ENCODE measurements at regions not wholly inside any gene's neighbourhood (a gene's known extent, or its start where the extent isn't known, plus 50 kb on each side); places are given as distances from the start of the nearest gene placed in this dataset.
A peak's percentile ranks its signal among the peaks of the same experiment; 100 is the strongest.

DNA sequence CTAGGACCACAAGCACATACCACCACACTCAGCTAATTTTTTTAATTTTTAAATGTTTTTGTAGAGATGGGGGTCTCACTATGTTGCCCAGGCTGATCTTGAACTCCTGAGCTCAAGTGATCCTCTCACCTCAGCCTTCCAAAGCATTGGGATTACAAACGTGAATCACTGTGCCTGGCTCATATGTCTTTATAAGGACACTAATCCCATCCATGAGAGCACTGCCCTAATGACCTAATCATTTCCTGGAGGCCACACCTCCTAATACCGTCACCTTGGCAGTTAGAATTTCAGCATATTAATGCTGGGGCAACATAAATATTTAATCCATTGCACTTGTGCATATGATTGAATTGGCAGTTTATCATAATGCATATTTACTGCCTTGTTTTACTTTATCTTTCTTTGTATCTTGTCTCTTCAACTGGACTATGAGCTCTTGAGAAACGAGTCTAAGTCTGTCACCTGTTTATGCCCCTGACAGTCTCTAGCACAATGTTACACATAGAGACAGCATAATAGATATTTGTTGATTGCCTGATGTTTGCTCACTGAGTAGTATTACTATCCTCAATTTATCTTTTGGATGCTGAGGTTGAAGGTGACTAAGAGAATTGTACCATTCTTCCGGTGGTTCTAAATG lies 172.0 kb downstream of the AASDH start:
- Histone ChIP-seq H3K27ac (ENCODE audit: insufficient read depth, low read length, poor library complexity, severe bottlenecking) (no peak overlapping the region), H3K36me3 (ENCODE audit: control insufficient read depth, insufficient read depth, low read length) (no peaks in the 10 kb centered on the region), H3K4me3 (ENCODE audit: low read depth, low read length) (no peak overlapping the region), H3K9me3 (ENCODE audit: control insufficient read depth in 2 of 2, low read length in 2 of 2) (no peaks in the 10 kb centered on the region), H3K4me1 (ENCODE audit: control insufficient read depth, insufficient read depth, low read length, poor library complexity, severe bottlenecking) (no peaks in the 10 kb centered on the region), H3K27me3 (ENCODE audit: control insufficient read depth, insufficient read depth, low read length) (no peaks in the 10 kb centered on the region)
- Mint-ChIP-seq H3K27ac (no peak overlapping the region), H3K9me3 (peaks cover 0 to 8% (median 1%) of the 10 kb centered on the region in 7 donors), H3K27me3 (no peaks in the 10 kb centered on the region), H3K4me1 (no peaks in the 10 kb centered on the region), H3K4me3 (no peak overlapping the region), H3K36me3 (no peaks in the 10 kb centered on the region)
- no peak for ATAC-seq (ENCODE audit: low read depth in 2 of 2)
- no peak for DNase-seq

- H3K4me3 ChIP-seq (ENCODE audit: low read depth, low read length), result no peak overlapping the region
- peaks cover 0 to 8% (median 1%) of the 10 kb centered on the region in 7 donors for H3K9me3 Mint-ChIP-seq
- no peaks in the 10 kb centered on the region for H3K36me3 ChIP-seq (ENCODE audit: control insufficient read depth, insufficient read depth, low read length)
- DNase-seq, result no peak
- no peaks in the 10 kb centered on the region for H3K36me3 Mint-ChIP-seq
- no peak overlapping the region for H3K27ac Mint-ChIP-seq
- no peaks in the 10 kb centered on the region for H3K9me3 ChIP-seq (ENCODE audit: control insufficient read depth in 2 of 2, low read length in 2 of 2)
- no peaks in the 10 kb centered on the region for H3K27me3 ChIP-seq (ENCODE audit: control insufficient read depth, insufficient read depth, low read length)
- no peaks in the 10 kb centered on the region for H3K27me3 Mint-ChIP-seq
- no peaks in the 10 kb centered on the region for H3K4me1 Mint-ChIP-seq
- no peaks in the 10 kb centered on the region for H3K4me1 ChIP-seq (ENCODE audit: control insufficient read depth, insufficient read depth, low read length, poor library complexity, severe bottlenecking)
- no peak overlapping the region for H3K27ac ChIP-seq (ENCODE audit: insufficient read depth, low read length, poor library complexity, severe bottlenecking)
- no peak overlapping the region for H3K4me3 Mint-ChIP-seq
- ATAC-seq (ENCODE audit: low read depth in 2 of 2), result no peak
Observed at GRCh38 chr4:56213543-56213942, 173.7 kb downstream of the AASDH start.

GRCh38 chr4:56212774-56213173 lies 174.5 kb downstream of the AASDH start:
- Mint-ChIP-seq H3K27ac (no peak overlapping the region), H3K4me1 (no peaks in the 10 kb centered on the region), H3K4me3 (no peak overlapping the region), H3K9me3 (peaks cover 0 to 8% (median 0%) of the 10 kb centered on the region in 7 donors), H3K36me3 (no peaks in the 10 kb centered on the region), H3K27me3 (no peaks in the 10 kb centered on the region)
- Histone ChIP-seq H3K9me3 (ENCODE audit: control insufficient read depth in 2 of 2, low read length in 2 of 2) (no peaks in the 10 kb centered on the region), H3K4me1 (ENCODE audit: control insufficient read depth, insufficient read depth, low read length, poor library complexity, severe bottlenecking) (no peaks in the 10 kb centered on the region), H3K4me3 (ENCODE audit: low read depth, low read length) (no peak overlapping the region), H3K27ac (ENCODE audit: insufficient read depth, low read length, poor library complexity, severe bottlenecking) (no peak overlapping the region), H3K36me3 (ENCODE audit: control insufficient read depth, insufficient read depth, low read length) (no peaks in the 10 kb centered on the region), H3K27me3 (ENCODE audit: control insufficient read depth, insufficient read depth, low read length) (peaks cover 4% of the 10 kb centered on the region)
- no peak for ATAC-seq (ENCODE audit: low read depth in 2 of 2)
- no peak for DNase-seq

DNA sequence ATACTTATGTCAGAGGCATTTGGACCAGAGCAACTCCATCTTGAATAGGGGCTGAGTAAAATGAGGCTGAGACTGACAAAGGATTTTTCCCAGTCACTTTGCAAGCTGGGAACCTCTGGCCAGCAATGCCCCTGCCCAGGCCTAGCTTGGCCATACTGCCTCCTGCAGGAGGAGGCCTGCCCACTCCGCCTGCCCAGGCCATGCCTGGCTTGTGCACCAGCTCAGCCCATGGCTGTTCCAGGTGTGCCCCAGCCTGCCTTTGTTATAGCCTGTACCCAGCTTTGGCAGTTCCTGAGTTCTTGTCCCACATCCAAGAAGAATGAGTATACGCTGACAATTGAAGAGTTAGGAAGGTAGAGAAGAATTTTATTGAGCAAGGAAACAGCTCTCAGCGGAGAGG lies 176.1 kb downstream of the AASDH start:
- no peak overlapping the region for H3K4me3 Mint-ChIP-seq
- H3K36me3 Mint-ChIP-seq, result no peaks in the 10 kb centered on the region
- H3K4me1 Mint-ChIP-seq, result no peaks in the 10 kb centered on the region
- no peak overlapping the region for H3K27ac Mint-ChIP-seq
- DNase-seq, result no peak
- Histone ChIP-seq H3K4me3 (ENCODE audit: low read depth, low read length) (no peak overlapping the region), H3K9me3 (ENCODE audit: control insufficient read depth in 2 of 2, low read length in 2 of 2) (no peaks in the 10 kb centered on the region), H3K36me3 (ENCODE audit: control insufficient read depth, insufficient read depth, low read length) (no peaks in the 10 kb centered on the region), H3K4me1 (ENCODE audit: control insufficient read depth, insufficient read depth, low read length, poor library complexity, severe bottlenecking) (no peaks in the 10 kb centered on the region), H3K27ac (ENCODE audit: insufficient read depth, low read length, poor library complexity, severe bottlenecking) (no peak overlapping the region), H3K27me3 (ENCODE audit: control insufficient read depth, insufficient read depth, low read length) (peaks cover 4% of the 10 kb centered on the region)
- no peaks in the 10 kb centered on the region for H3K27me3 Mint-ChIP-seq
- ATAC-seq (ENCODE audit: low read depth in 2 of 2), result no peak
- peaks cover 0 to 8% (median 0%) of the 10 kb centered on the region in 7 donors for H3K9me3 Mint-ChIP-seq

DNA sequence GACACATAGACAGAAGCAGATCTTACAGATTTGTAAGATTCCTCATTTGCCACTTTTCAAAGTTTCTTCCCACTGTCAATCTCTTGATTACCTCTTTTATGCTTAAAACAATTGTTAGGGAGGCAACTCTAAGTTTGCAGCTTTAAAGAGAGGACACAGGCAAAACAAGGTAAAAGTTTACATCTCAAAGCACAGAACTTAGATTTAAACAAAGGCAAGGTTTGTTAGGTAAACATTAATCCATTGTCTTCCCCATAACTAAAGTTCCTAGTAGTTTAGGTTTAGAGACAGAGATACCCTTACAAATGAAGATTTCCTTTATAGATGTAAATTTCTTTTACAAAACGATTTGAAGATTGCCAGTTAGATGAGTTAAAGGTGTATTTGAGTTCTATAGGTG lies 176.9 kb downstream of the AASDH start:
- Histone ChIP-seq H3K36me3 (ENCODE audit: control insufficient read depth, insufficient read depth, low read length) (no peaks in the 10 kb centered on the region), H3K4me3 (ENCODE audit: low read depth, low read length) (no peak overlapping the region), H3K4me1 (ENCODE audit: control insufficient read depth, insufficient read depth, low read length, poor library complexity, severe bottlenecking) (no peaks in the 10 kb centered on the region), H3K9me3 (ENCODE audit: control insufficient read depth in 2 of 2, low read length in 2 of 2) (no peaks in the 10 kb centered on the region), H3K27ac (ENCODE audit: insufficient read depth, low read length, poor library complexity, severe bottlenecking) (no peak overlapping the region), H3K27me3 (ENCODE audit: control insufficient read depth, insufficient read depth, low read length) (peaks cover 4% of the 10 kb centered on the region)
- DNase-seq (no peak), ATAC-seq (ENCODE audit: low read depth in 2 of 2) (no peak)
- Mint-ChIP-seq H3K4me1 (no peaks in the 10 kb centered on the region), H3K27ac (no peak overlapping the region), H3K27me3 (no peaks in the 10 kb centered on the region), H3K36me3 (no peaks in the 10 kb centered on the region), H3K4me3 (no peak overlapping the region), H3K9me3 (peaks cover 0 to 8% (median 0%) of the 10 kb centered on the region in 7 donors)

- no peak overlapping the region for H3K4me3 Mint-ChIP-seq
- H3K9me3 ChIP-seq (ENCODE audit: control insufficient read depth in 2 of 2, low read length in 2 of 2), result no peaks in the 10 kb centered on the region
- no peaks in the 10 kb centered on the region for H3K36me3 Mint-ChIP-seq
- H3K4me3 ChIP-seq (ENCODE audit: low read depth, low read length), result no peak overlapping the region
- DNase-seq, result no peak
- H3K27ac ChIP-seq (ENCODE audit: insufficient read depth, low read length, poor library complexity, severe bottlenecking), result no peak overlapping the region
- H3K4me1 Mint-ChIP-seq, result no peaks in the 10 kb centered on the region
- H3K36me3 ChIP-seq (ENCODE audit: control insufficient read depth, insufficient read depth, low read length), result no peaks in the 10 kb centered on the region
- H3K27me3 Mint-ChIP-seq, result no peaks in the 10 kb centered on the region
- ATAC-seq (ENCODE audit: low read depth in 2 of 2), result no peak
- H3K9me3 Mint-ChIP-seq, result peaks cover 0 to 8% (median 0%) of the 10 kb centered on the region in 7 donors
- H3K4me1 ChIP-seq (ENCODE audit: control insufficient read depth, insufficient read depth, low read length, poor library complexity, severe bottlenecking), result no peaks in the 10 kb centered on the region
- peaks cover 4% of the 10 kb centered on the region for H3K27me3 ChIP-seq (ENCODE audit: control insufficient read depth, insufficient read depth, low read length)
- H3K27ac Mint-ChIP-seq, result no peak overlapping the region
Observed at GRCh38 chr4:56209767-56210166, 177.5 kb downstream of the AASDH start.

DNA sequence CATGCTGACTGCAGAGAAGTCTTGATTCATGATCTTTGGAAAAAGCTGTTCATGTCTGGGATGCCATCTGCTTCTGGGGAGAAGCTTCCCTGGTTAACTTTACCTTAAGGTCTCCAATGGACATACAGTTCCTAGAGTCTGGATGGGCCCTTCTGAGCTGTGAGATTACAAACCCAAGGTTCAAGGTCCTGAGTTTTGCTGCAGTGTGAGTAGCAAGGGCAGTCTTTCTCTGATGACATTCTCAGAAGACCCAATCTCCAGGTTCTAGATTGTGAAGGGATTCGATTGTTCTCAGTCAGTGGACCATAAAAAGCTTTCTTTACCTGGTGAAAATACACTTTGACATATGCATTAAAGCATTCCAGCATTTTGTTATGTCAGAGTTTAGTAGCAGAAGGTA lies 179.2 kb downstream of the AASDH start:
- H3K36me3 Mint-ChIP-seq, result no peaks in the 10 kb centered on the region

DNA sequence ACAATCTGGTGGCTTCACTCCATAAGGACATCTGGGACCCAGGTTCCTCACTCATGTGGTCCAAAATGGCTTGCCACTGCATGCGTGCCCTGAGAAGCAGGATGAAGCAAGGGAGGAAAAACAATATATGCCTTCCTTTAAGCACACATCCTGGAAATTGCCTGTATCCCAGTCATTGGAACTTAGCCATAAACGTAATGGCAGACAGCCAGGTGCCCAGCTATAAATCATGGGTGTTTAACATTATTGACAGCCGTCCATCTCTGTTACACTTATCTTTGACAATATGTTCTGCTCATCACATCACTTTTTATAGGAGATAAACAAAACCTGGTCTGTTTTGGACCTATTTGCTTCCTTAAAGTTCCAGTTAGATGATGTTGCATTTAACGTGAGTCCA lies 181.0 kb downstream of the AASDH start:
- Mint-ChIP-seq H3K27ac (peak overlapping the region in 1 of 3 donors; percentile 26), H3K36me3 (no peaks in the 10 kb centered on the region), H3K27me3 (peaks cover 4% of the 10 kb centered on the region), H3K9me3 (peaks cover 0 to 2% (median 0%) of the 10 kb centered on the region in 7 donors), H3K4me1 (no peaks in the 10 kb centered on the region), H3K4me3 (no peak overlapping the region)
- Histone ChIP-seq H3K27ac (ENCODE audit: insufficient read depth, low read length, poor library complexity, severe bottlenecking) (no peak overlapping the region), H3K27me3 (ENCODE audit: control insufficient read depth, insufficient read depth, low read length) (peaks cover 6% of the 10 kb centered on the region), H3K4me3 (ENCODE audit: low read depth, low read length) (no peak overlapping the region), H3K9me3 (ENCODE audit: control insufficient read depth in 2 of 2, low read length in 2 of 2) (no peaks in the 10 kb centered on the region), H3K4me1 (ENCODE audit: control insufficient read depth, insufficient read depth, low read length, poor library complexity, severe bottlenecking) (no peaks in the 10 kb centered on the region), H3K36me3 (ENCODE audit: control insufficient read depth, insufficient read depth, low read length) (no peaks in the 10 kb centered on the region)
- ATAC-seq (ENCODE audit: low read depth in 2 of 2) (no peak), DNase-seq (no peak)

More for the DNA sequence above, 179.2 kb downstream of the AASDH start:
- ATAC-seq (ENCODE audit: low read depth in 2 of 2) (no peak), DNase-seq (no peak)
- Histone ChIP-seq H3K27me3 (ENCODE audit: control insufficient read depth, insufficient read depth, low read length) (peaks cover 6% of the 10 kb centered on the region), H3K4me1 (ENCODE audit: control insufficient read depth, insufficient read depth, low read length, poor library complexity, severe bottlenecking) (no peaks in the 10 kb centered on the region), H3K27ac (ENCODE audit: insufficient read depth, low read length, poor library complexity, severe bottlenecking) (no peak overlapping the region), H3K4me3 (ENCODE audit: low read depth, low read length) (no peak overlapping the region), H3K36me3 (ENCODE audit: control insufficient read depth, insufficient read depth, low read length) (no peaks in the 10 kb centered on the region), H3K9me3 (ENCODE audit: control insufficient read depth in 2 of 2, low read length in 2 of 2) (no peaks in the 10 kb centered on the region)
- Mint-ChIP-seq H3K27me3 (peaks cover 4% of the 10 kb centered on the region), H3K4me1 (no peaks in the 10 kb centered on the region), H3K9me3 (peaks cover 0 to 8% (median 1%) of the 10 kb centered on the region in 7 donors), H3K4me3 (no peak overlapping the region), H3K27ac (no peak overlapping the region)

Data from CD4-positive, CD25-positive, alpha-beta regulatory T cell (primary cell).